Endothelial cell (in vitro differentiated cells): ENCODE measurements at regions not wholly inside any gene's neighbourhood (a gene's known extent, or its start where the extent isn't known, plus 50 kb on each side); places are given as distances from the start of the nearest gene placed in this dataset.
"Not testable (repeated sequence)": the region's sequence is repeated elsewhere in the genome, so short reads cannot be mapped to it uniquely, and the experiment has no call there.

Source experiments
- DNase-seq: peaks from one replicate; pipeline ENCODE4 v3.0.0; 2021; ENCODE audit warnings: low spot score
- H3K27ac Mint-ChIP-seq: one replicate; pipeline ENCODE4 v1.8.0; 2021; ENCODE audit warnings: mixed read lengths, inconsistent platforms; ENCODE audit not compliant: unreplicated experiment
- H3K27me3 Mint-ChIP-seq: one replicate; pipeline ENCODE4 v1.8.0; 2021; ENCODE audit warnings: mild to moderate bottlenecking, moderate library complexity, mixed read lengths, inconsistent platforms; ENCODE audit not compliant: unreplicated experiment
- H3K36me3 Mint-ChIP-seq: one replicate; pipeline ENCODE4 v1.8.0; 2021; ENCODE audit warnings: mild to moderate bottlenecking, low read depth, mixed read lengths, inconsistent platforms; ENCODE audit not compliant: unreplicated experiment
- H3K4me1 Mint-ChIP-seq: one replicate; pipeline ENCODE4 v1.8.0; 2021; ENCODE audit warnings: mild to moderate bottlenecking, mixed read lengths, inconsistent platforms; ENCODE audit not compliant: unreplicated experiment
- H3K4me3 Mint-ChIP-seq: one replicate; pipeline ENCODE4 v1.8.0; 2021; ENCODE audit warnings: mild to moderate bottlenecking, mixed read lengths, inconsistent platforms; ENCODE audit not compliant: unreplicated experiment
- H3K9me3 Mint-ChIP-seq: one replicate; pipeline ENCODE4 v1.8.0; 2021; ENCODE audit warnings: mixed read lengths, inconsistent platforms; ENCODE audit not compliant: unreplicated experiment
- CTCF ChIP-seq: fragments of 200-600 bp; sonication (generic); IDR thresholded peaks from one replicate; pipeline ENCODE4 v1.5.0; 2021; ENCODE audit warnings: antibody characterized with exemption; ENCODE audit not compliant: unreplicated experiment

- no peaks in the 10 kb centered on the region for H3K27me3 Mint-ChIP-seq
- TF ChIP-seq CTCF, result no peak
- H3K9me3 Mint-ChIP-seq, result no peaks in the 10 kb centered on the region
- H3K4me1 Mint-ChIP-seq, result peaks cover 8% of the 10 kb centered on the region
- H3K27ac Mint-ChIP-seq, result no peak overlapping the region
- no peak for DNase-seq
- no peak overlapping the region for H3K4me3 Mint-ChIP-seq
- H3K36me3 Mint-ChIP-seq, result no peaks in the 10 kb centered on the region
Measured at GRCh38 chr12:78269620-78270019, 438.9 kb downstream of the NAV3 start.

DNA sequence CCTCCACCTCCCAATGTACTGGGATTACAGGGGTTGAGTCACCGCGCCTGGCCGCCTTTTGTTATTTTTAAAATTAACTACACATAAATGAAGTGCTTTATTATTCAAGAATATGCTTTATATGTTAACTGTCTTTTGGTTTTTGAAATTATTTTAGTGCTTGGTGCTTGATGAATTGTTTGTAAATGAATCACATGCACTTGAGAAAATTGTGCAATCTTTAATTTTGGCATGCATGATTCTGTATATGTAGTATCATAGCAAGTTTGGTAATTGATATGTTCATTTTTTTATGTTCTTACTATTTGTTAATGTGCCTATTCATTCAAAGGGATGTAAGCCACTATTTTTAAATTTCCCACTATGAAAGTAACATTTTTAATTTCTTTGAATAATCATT, 440.9 kb downstream of the NAV3 start:
- no peaks in the 10 kb centered on the region for H3K9me3 Mint-ChIP-seq
- no peak overlapping the region for H3K4me3 Mint-ChIP-seq

DNA sequence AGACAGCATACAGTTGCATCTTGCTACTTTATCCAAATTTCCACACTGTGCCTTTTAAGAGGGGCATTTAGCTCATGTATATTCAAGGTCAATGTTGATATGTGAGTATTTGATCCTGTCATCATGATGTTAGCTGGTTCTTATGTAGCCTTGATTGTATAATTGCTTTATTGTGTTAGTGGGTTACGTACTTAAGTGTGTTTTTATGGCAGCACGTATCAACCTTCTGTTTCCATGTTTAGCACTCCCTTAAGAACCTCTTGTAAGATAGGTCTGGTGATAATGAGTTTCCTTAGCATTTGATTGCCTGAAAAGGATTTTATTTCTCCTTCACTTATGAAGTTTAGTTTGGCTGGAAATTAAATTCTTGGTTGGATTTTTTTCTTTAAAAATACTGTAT, 445.2 kb downstream of the NAV3 start:
- Mint-ChIP-seq H3K4me3 (no peak overlapping the region), H3K36me3 (no peaks in the 10 kb centered on the region), H3K27ac (no peak overlapping the region), H3K4me1 (peaks cover 8% of the 10 kb centered on the region), H3K27me3 (no peaks in the 10 kb centered on the region), H3K9me3 (peaks cover 6% of the 10 kb centered on the region)
- no peak for DNase-seq
- TF ChIP-seq CTCF, result no peak

More for the DNA sequence above, 440.9 kb downstream of the NAV3 start:
- no peak for DNase-seq
- Mint-ChIP-seq H3K27me3 (no peaks in the 10 kb centered on the region), H3K27ac (no peak overlapping the region), H3K36me3 (no peaks in the 10 kb centered on the region), H3K4me1 (peaks cover 8% of the 10 kb centered on the region)
- TF ChIP-seq CTCF, result no peak

DNA sequence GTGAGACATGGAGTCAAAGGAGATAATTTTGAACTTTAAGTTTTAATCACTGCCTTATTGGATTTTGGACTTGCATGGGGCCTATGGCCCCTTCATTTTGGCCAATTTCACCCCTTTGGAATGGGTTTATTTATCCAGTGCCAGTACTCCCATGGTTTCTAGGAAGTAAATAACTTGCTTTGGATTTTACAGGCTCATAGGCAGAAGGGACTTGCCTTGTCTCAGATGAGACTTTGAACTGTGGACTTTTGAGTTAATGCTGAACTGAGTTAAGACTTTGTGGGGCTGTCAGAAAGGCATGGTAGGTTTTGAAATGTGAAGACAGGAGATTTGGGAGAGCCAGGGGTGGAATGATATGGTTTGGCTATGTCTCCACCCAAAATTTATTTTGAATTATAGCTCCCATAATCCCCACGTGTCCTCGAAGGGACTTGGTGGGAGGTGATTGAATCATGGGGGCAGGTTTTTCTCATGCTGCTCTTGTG, 448.1 kb downstream of the NAV3 start:
- H3K4me1 Mint-ChIP-seq, result peaks cover 5% of the 10 kb centered on the region
- H3K27me3 Mint-ChIP-seq, result no peaks in the 10 kb centered on the region
- H3K27ac Mint-ChIP-seq, result no peak overlapping the region
- H3K9me3 Mint-ChIP-seq, result peaks cover 6% of the 10 kb centered on the region
- H3K4me3 Mint-ChIP-seq, result no peak overlapping the region
- no peak for DNase-seq
- H3K36me3 Mint-ChIP-seq, result no peaks in the 10 kb centered on the region
- no peak for TF ChIP-seq CTCF

GRCh38 chr12:78279567-78279966, 448.9 kb downstream of the NAV3 start:
- Mint-ChIP-seq H3K27me3 (no peaks in the 10 kb centered on the region), H3K4me1 (no peaks in the 10 kb centered on the region), H3K4me3 (no peak overlapping the region), H3K27ac (no peak overlapping the region), H3K36me3 (no peaks in the 10 kb centered on the region), H3K9me3 (peaks cover 6% of the 10 kb centered on the region)
- TF ChIP-seq CTCF, result no peak
- no peak for DNase-seq

- not testable (repeated sequence) for H3K27me3 Mint-ChIP-seq, H3K9me3 Mint-ChIP-seq, H3K36me3 Mint-ChIP-seq, DNase-seq, H3K4me3 Mint-ChIP-seq, H3K4me1 Mint-ChIP-seq, H3K27ac Mint-ChIP-seq
Measured at GRCh38 chr12:78281102-78281501, 450.4 kb downstream of the NAV3 start.
